Astrocyte (in vitro differentiated cells and primary cell): ENCODE measurements at regions not wholly inside any gene's neighbourhood (a gene's known extent, or its start where the extent isn't known, plus 50 kb on each side); places are given as distances from the start of the nearest gene placed in this dataset.

Experiments used
- EZH2 ChIP-seq: IDR thresholded peaks from 2 replicates; pipeline ENCODE4 v1.6.1; 2012; ENCODE audit warnings: mild to moderate bottlenecking, low read length, inconsistent platforms; ENCODE audit not compliant: insufficient read depth
- TF ChIP-seq, protein P1 (sequence below): IDR thresholded peaks from 2 replicates; pipeline ENCODE4 v1.5.1; 2011; ENCODE audit warnings: low read depth, mild to moderate bottlenecking, inconsistent platforms, low read length, moderate library complexity; ENCODE audit not compliant: insufficient read depth

DNA sequence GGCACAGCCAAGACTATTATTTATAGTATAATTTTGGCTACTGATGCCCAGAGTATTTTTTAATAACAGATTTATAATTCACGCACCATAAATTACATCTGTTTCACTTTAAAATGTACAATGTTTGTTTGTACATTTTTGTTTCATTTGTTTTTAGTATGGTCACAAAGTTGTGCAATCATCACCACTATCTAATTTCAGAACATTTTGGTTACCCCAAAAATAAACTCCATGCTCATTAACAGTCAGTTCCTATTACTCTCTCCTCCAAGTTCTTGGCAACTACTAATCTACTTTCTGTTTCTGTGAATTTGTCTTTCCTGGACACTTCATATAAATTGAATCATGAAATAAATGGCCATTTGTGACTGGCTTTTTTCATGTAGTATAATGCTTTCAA lies 176.7 kb downstream of the SH3BGRL start:
- TF ChIP-seq, protein P1, sequence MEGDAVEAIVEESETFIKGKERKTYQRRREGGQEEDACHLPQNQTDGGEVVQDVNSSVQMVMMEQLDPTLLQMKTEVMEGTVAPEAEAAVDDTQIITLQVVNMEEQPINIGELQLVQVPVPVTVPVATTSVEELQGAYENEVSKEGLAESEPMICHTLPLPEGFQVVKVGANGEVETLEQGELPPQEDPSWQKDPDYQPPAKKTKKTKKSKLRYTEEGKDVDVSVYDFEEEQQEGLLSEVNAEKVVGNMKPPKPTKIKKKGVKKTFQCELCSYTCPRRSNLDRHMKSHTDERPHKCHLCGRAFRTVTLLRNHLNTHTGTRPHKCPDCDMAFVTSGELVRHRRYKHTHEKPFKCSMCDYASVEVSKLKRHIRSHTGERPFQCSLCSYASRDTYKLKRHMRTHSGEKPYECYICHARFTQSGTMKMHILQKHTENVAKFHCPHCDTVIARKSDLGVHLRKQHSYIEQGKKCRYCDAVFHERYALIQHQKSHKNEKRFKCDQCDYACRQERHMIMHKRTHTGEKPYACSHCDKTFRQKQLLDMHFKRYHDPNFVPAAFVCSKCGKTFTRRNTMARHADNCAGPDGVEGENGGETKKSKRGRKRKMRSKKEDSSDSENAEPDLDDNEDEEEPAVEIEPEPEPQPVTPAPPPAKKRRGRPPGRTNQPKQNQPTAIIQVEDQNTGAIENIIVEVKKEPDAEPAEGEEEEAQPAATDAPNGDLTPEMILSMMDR = no peak
- TF ChIP-seq EZH2 = no peak
